ENCODE measurements at regions not wholly inside any gene's neighbourhood (a gene's known extent, or its start where the extent isn't known, plus 50 kb on each side); places are given as distances from the start of the nearest gene placed in this dataset.

DNA sequence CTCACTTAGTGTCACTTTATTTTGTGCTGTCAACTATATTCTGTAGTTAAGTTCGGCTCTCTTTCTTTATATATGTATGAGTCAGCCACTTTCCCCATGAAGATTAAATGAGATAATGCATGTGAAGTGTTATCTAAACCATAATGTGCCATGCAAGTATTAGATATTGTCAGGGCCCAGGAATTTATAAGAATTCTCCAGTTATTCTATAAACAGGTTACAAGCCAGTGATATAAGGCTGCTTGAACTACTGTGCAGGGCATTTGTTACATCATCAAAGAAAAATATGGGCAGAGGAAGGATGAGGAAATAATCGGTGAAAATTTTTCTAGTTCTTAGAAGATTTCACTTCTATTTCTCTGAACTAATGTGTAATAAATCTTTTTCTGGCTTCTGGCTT lies 1049.0 kb upstream of the NR2F2 start:
- no peak for TF ChIP-seq YY1 (IDR thresholded peaks at IDR 0.05; ENCODE audit: insufficient read depth, insufficient read length)
- TF ChIP-seq SUZ12 (IDR thresholded peaks at IDR 0.05; ENCODE audit: extremely low read depth, insufficient read depth, insufficient read length): no peak
